SK-N-SH (cell line): ENCODE measurements at regions not wholly inside any gene's neighbourhood (a gene's known extent, or its start where the extent isn't known, plus 50 kb on each side); places are given as distances from the start of the nearest gene placed in this dataset.

ENCODE experiments used
- EP300 ChIP-seq, 2 experiments: IDR thresholded peaks; 2 replicates each; pipeline versions ENCODE4 v1.4.0 to v1.6.1; 2012; ENCODE audit warnings: borderline replicate concordance in 1 of 2, low read depth in 1 of 2, low read length in 1 of 2
- RAD21 ChIP-seq: IDR thresholded peaks from 2 replicates; pipeline ENCODE4 v1.6.1; 2012; ENCODE audit warnings: mild to moderate bottlenecking, low read length
- RXRA ChIP-seq: IDR thresholded peaks from 2 replicates; pipeline ENCODE4 v1.4.0; 2012; ENCODE audit warnings: low read depth, mild to moderate bottlenecking, borderline replicate concordance
- SMC3 ChIP-seq: IDR thresholded peaks from 2 replicates; pipeline ENCODE4 v1.6.1; 2012; ENCODE audit warnings: low read depth, low read length, improper control_type of control experiment
- TAF1 ChIP-seq: IDR thresholded peaks from 2 replicates; pipeline ENCODE4 v1.6.1; 2012; ENCODE audit warnings: low read depth, mild to moderate bottlenecking, low read length, moderate library complexity, borderline replicate concordance
- TCF12 ChIP-seq: IDR thresholded peaks from 2 replicates; pipeline ENCODE4 v1.4.0; 2012
- TEAD4 ChIP-seq: IDR thresholded peaks from 2 replicates; pipeline ENCODE4 v1.4.0; 2012; ENCODE audit warnings: mild to moderate bottlenecking, borderline replicate concordance; ENCODE audit not compliant: insufficient read depth
- YY1 ChIP-seq: IDR thresholded peaks from 2 replicates; pipeline ENCODE4 v1.4.0; 2012; ENCODE audit warnings: low read depth, mild to moderate bottlenecking
- TF ChIP-seq, protein P1 (sequence below): fragments of 200-600 bp; sonication (generic); IDR thresholded peaks from 2 replicates; pipeline ENCODE4 v1.6.1; 2017; ENCODE audit warnings: antibody characterized with exemption, mild to moderate bottlenecking, moderate library complexity
- TF ChIP-seq, protein P2 (sequence below): fragments of 150-350 bp; IDR thresholded peaks from 2 replicates; pipeline ENCODE4 v1.6.1; 2017; ENCODE audit warnings: antibody characterized with exemption, low read length, low read depth, borderline replicate concordance
- TF ChIP-seq, protein P3 (sequence below): IDR thresholded peaks from 2 replicates; pipeline ENCODE4 v1.4.0; 2012; ENCODE audit warnings: low read depth

DNA sequence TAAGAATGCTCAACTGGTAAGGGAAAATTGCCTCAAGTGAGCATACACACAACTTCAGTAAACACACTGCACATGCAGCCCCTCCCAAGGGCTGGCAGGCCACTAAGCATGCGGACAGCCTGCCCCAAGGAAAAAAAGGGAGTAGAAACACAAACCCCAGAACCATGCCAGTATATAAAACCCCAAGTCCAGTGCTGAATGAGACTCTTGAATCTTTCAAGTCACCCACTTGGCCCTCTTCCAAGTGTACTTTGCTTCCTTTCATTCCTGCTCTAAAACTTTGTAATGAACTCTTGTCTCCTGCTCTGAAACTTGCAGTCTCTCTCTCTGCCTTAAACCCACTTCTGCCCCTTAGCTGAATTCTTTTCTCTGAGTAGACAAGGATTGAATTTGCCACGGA is 736.4 kb downstream of the RNF144A start:
- no peak for TF ChIP-seq TCF12
- TF ChIP-seq, protein P1, sequence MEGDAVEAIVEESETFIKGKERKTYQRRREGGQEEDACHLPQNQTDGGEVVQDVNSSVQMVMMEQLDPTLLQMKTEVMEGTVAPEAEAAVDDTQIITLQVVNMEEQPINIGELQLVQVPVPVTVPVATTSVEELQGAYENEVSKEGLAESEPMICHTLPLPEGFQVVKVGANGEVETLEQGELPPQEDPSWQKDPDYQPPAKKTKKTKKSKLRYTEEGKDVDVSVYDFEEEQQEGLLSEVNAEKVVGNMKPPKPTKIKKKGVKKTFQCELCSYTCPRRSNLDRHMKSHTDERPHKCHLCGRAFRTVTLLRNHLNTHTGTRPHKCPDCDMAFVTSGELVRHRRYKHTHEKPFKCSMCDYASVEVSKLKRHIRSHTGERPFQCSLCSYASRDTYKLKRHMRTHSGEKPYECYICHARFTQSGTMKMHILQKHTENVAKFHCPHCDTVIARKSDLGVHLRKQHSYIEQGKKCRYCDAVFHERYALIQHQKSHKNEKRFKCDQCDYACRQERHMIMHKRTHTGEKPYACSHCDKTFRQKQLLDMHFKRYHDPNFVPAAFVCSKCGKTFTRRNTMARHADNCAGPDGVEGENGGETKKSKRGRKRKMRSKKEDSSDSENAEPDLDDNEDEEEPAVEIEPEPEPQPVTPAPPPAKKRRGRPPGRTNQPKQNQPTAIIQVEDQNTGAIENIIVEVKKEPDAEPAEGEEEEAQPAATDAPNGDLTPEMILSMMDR, result no peak
- TF ChIP-seq TEAD4, result no peak
- TF ChIP-seq, protein P2, sequence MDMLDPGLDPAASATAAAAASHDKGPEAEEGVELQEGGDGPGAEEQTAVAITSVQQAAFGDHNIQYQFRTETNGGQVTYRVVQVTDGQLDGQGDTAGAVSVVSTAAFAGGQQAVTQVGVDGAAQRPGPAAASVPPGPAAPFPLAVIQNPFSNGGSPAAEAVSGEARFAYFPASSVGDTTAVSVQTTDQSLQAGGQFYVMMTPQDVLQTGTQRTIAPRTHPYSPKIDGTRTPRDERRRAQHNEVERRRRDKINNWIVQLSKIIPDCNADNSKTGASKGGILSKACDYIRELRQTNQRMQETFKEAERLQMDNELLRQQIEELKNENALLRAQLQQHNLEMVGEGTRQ, result no peak
- no peak for TF ChIP-seq EP300 (IDR thresholded peaks at IDR 0.05; ENCODE audit: borderline replicate concordance in 1 of 2, low read depth in 1 of 2, low read length in 1 of 2)
- TF ChIP-seq YY1, result no peak
- no peak for TF ChIP-seq RAD21
- no peak for TF ChIP-seq TAF1
- TF ChIP-seq, protein P3, sequence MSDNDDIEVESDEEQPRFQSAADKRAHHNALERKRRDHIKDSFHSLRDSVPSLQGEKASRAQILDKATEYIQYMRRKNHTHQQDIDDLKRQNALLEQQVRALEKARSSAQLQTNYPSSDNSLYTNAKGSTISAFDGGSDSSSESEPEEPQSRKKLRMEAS, result no peak
- no peak for TF ChIP-seq RXRA
- TF ChIP-seq SMC3, result no peak
